ENCODE measurements at regions not wholly inside any gene's neighbourhood (a gene's known extent, or its start where the extent isn't known, plus 50 kb on each side); places are given as distances from the start of the nearest gene placed in this dataset.

DNA sequence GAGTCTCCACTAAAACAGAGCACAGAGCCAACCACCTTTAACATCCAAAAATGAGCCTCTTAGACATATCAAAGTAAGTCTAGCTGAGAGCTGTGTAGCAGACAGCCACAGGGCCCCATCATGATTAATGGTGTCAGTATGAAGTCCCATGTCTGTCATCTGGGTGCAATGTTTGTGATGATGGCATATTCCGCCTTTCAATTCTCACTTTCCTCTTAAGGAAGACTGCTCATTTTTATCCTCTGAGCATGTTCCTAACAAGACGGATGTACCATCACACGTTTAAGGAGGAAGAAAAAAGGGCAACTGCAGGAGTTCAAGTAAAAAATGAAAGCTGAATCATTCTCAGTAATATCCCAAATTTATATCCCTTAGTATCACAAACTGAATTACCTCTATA is 85.8 kb upstream of the KCNMB2 start:
- no peak for FAIRE-seq
- H3K27me3 ChIP-seq (ENCODE audit: control insufficient read depth in 1 of 2, insufficient read depth in 2 of 2, low read length in 2 of 2): no peaks in the 10 kb centered on the region
- ChIA-PET POLR2A (no interaction called here), CTCF (ENCODE audit: low intra/inter-chr PET ratio, low total read pairs) (no interaction called here)
- no peak for DNase-seq (ENCODE audit: low spot score)
- BruUV-seq (replicated peaks): no TSS peak
- no peaks in the 10 kb centered on the region for H3K4me1 ChIP-seq (ENCODE audit: insufficient read depth, low read length)
- H3K27ac ChIP-seq (ENCODE audit: extremely low read length, insufficient read depth, low read length): no peak overlapping the region
- no peak for ATAC-seq
- H4K20me1 ChIP-seq (ENCODE audit: insufficient read depth, low read length): no peaks in the 10 kb centered on the region
- no peaks in the 10 kb centered on the region for H3K79me2 ChIP-seq (ENCODE audit: insufficient read depth, low read length)
- intact Hi-C loops (cut with micrococcal nuclease; ENCODE audit: unreplicated experiment) (no loop called here), in situ Hi-C loops (cut with HindIII; ENCODE audit: extremely low pct_ligation_motif_present, low pct_unique_long_range_greater_than_20kb) (no loop called here)
- no peaks in the 10 kb centered on the region for H3K36me3 ChIP-seq (replicated peaks in 1 of 2; ENCODE audit: control insufficient read depth in 1 of 2, insufficient read depth in 2 of 2, low read length in 2 of 2)
- H3K4me3 ChIP-seq (replicated peaks in 1 of 3; ENCODE audit: insufficient read depth in 1 of 3, low read depth in 2 of 3, low read length in 3 of 3): no peak overlapping the region
- no peaks in the 10 kb centered on the region for H3K9me3 ChIP-seq (ENCODE audit: low read length)
- H3K4me2 ChIP-seq (ENCODE audit: low read depth, low read length): no peak overlapping the region
- H2AFZ ChIP-seq (ENCODE audit: low read length): no peak overlapping the region
- H3K9ac ChIP-seq (ENCODE audit: insufficient read depth, low read depth, low read length): no peak overlapping the region
- WGBS (ENCODE audit: low lambda C conversion rate): 23% methylated on average over 3 of the region's 3 CpGs
- TF ChIP-seq, protein P1, sequence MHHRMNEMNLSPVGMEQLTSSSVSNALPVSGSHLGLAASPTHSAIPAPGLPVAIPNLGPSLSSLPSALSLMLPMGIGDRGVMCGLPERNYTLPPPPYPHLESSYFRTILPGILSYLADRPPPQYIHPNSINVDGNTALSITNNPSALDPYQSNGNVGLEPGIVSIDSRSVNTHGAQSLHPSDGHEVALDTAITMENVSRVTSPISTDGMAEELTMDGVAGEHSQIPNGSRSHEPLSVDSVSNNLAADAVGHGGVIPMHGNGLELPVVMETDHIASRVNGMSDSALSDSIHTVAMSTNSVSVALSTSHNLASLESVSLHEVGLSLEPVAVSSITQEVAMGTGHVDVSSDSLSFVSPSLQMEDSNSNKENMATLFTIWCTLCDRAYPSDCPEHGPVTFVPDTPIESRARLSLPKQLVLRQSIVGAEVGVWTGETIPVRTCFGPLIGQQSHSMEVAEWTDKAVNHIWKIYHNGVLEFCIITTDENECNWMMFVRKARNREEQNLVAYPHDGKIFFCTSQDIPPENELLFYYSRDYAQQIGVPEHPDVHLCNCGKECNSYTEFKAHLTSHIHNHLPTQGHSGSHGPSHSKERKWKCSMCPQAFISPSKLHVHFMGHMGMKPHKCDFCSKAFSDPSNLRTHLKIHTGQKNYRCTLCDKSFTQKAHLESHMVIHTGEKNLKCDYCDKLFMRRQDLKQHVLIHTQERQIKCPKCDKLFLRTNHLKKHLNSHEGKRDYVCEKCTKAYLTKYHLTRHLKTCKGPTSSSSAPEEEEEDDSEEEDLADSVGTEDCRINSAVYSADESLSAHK (CRISPR knock-in tag; IDR thresholded peaks at IDR 0.05; ENCODE audit: borderline replicate concordance): no peak
- no peak for TF ChIP-seq ZNF841 (CRISPR knock-in tag; IDR thresholded peaks at IDR 0.05; ENCODE audit: borderline replicate concordance)
- TF ChIP-seq, protein P2, sequence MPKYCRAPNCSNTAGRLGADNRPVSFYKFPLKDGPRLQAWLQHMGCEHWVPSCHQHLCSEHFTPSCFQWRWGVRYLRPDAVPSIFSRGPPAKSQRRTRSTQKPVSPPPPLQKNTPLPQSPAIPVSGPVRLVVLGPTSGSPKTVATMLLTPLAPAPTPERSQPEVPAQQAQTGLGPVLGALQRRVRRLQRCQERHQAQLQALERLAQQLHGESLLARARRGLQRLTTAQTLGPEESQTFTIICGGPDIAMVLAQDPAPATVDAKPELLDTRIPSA (CRISPR knock-in tag; IDR thresholded peaks at IDR 0.05; ENCODE audit: borderline replicate concordance): no peak
- TF ChIP-seq ZNF251 (CRISPR knock-in tag; IDR thresholded peaks at IDR 0.05): no peak
- TF ChIP-seq, protein P3, sequence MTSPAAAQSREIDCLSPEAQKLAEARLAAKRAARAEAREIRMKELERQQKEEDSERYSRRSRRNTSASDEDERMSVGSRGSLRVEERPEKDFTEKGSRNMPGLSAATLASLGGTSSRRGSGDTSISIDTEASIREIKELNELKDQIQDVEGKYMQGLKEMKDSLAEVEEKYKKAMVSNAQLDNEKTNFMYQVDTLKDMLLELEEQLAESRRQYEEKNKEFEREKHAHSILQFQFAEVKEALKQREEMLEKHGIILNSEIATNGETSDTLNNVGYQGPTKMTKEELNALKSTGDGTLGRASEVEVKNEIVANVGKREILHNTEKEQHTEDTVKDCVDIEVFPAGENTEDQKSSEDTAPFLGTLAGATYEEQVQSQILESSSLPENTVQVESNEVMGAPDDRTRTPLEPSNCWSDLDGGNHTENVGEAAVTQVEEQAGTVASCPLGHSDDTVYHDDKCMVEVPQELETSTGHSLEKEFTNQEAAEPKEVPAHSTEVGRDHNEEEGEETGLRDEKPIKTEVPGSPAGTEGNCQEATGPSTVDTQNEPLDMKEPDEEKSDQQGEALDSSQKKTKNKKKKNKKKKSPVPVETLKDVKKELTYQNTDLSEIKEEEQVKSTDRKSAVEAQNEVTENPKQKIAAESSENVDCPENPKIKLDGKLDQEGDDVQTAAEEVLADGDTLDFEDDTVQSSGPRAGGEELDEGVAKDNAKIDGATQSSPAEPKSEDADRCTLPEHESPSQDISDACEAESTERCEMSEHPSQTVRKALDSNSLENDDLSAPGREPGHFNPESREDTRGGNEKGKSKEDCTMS (CRISPR knock-in tag; conservative IDR thresholded peaks at IDR 0.05): no peak
- TF ChIP-seq, protein P4, sequence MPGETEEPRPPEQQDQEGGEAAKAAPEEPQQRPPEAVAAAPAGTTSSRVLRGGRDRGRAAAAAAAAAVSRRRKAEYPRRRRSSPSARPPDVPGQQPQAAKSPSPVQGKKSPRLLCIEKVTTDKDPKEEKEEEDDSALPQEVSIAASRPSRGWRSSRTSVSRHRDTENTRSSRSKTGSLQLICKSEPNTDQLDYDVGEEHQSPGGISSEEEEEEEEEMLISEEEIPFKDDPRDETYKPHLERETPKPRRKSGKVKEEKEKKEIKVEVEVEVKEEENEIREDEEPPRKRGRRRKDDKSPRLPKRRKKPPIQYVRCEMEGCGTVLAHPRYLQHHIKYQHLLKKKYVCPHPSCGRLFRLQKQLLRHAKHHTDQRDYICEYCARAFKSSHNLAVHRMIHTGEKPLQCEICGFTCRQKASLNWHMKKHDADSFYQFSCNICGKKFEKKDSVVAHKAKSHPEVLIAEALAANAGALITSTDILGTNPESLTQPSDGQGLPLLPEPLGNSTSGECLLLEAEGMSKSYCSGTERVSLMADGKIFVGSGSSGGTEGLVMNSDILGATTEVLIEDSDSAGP (CRISPR knock-in tag; IDR thresholded peaks at IDR 0.05; ENCODE audit: borderline replicate concordance): no peak
- TF ChIP-seq, protein P5, sequence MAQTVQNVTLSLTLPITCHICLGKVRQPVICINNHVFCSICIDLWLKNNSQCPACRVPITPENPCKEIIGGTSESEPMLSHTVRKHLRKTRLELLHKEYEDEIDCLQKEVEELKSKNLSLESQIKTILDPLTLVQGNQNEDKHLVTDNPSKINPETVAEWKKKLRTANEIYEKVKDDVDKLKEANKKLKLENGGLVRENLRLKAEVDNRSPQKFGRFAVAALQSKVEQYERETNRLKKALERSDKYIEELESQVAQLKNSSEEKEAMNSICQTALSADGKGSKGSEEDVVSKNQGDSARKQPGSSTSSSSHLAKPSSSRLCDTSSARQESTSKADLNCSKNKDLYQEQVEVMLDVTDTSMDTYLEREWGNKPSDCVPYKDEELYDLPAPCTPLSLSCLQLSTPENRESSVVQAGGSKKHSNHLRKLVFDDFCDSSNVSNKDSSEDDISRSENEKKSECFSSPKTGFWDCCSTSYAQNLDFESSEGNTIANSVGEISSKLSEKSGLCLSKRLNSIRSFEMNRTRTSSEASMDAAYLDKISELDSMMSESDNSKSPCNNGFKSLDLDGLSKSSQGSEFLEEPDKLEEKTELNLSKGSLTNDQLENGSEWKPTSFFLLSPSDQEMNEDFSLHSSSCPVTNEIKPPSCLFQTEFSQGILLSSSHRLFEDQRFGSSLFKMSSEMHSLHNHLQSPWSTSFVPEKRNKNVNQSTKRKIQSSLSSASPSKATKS (CRISPR knock-in tag; IDR thresholded peaks at IDR 0.05): no peak
- no peak for TF ChIP-seq ZNF234 (CRISPR knock-in tag; conservative IDR thresholded peaks at IDR 0.05)
- TF ChIP-seq, protein P6, sequence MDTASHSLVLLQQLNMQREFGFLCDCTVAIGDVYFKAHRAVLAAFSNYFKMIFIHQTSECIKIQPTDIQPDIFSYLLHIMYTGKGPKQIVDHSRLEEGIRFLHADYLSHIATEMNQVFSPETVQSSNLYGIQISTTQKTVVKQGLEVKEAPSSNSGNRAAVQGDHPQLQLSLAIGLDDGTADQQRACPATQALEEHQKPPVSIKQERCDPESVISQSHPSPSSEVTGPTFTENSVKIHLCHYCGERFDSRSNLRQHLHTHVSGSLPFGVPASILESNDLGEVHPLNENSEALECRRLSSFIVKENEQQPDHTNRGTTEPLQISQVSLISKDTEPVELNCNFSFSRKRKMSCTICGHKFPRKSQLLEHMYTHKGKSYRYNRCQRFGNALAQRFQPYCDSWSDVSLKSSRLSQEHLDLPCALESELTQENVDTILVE (CRISPR knock-in tag; IDR thresholded peaks at IDR 0.05): no peak
- TF ChIP-seq, protein P7, sequence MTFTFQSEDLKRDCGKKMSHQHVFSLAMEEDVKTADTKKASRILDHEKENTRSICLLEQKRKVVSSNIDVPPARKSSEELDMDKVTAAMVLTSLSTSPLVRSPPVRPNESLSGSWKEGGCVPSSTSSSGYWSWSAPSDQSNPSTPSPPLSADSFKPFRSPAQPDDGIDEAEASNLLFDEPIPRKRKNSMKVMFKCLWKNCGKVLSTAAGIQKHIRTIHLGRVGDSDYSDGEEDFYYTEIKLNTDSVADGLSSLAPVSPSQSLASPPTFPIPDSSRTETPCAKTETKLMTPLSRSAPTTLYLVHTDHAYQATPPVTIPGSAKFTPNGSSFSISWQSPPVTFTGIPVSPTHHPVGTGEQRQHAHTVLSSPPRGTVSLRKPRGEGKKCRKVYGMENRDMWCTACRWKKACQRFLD (CRISPR knock-in tag; IDR thresholded peaks at IDR 0.05; ENCODE audit: borderline replicate concordance): no peak
- TF ChIP-seq ZNF138 (CRISPR knock-in tag; IDR thresholded peaks at IDR 0.05; ENCODE audit: low read depth): no peak
- no peak for TF ChIP-seq ZNF652 (CRISPR knock-in tag; IDR thresholded peaks at IDR 0.05; ENCODE audit: borderline replicate concordance, low read depth)
